Breast epithelium (tissue), 3 donors: ENCODE measurements at regions not wholly inside any gene's neighbourhood (a gene's known extent, or its start where the extent isn't known, plus 50 kb on each side); places are given as distances from the start of the nearest gene placed in this dataset.

Experiments used
- POLR2A ChIP-seq: fragments of 450-650 bp; IDR thresholded peaks from one replicate; pipeline ENCODE4 v1.6.1; 2016; ENCODE audit warnings: antibody characterized with exemption, mild to moderate bottlenecking, moderate library complexity
- POLR2AphosphoS5 ChIP-seq, 3 donors: sonication (generic); formaldehyde crosslinking; IDR thresholded peaks; one replicate each; pipeline ENCODE4 v1.6.1; 2017; ENCODE audit warnings: antibody characterized with exemption in 3 of 3
- TF ChIP-seq, protein P1 (sequence below), 3 donors: fragments of 450-650 bp; IDR thresholded peaks; one replicate each; pipeline ENCODE4 v1.5.1; 2016 to 2017; ENCODE audit warnings: antibody characterized with exemption in 3 of 3, mild to moderate bottlenecking in 3 of 3, moderate library complexity in 3 of 3

DNA sequence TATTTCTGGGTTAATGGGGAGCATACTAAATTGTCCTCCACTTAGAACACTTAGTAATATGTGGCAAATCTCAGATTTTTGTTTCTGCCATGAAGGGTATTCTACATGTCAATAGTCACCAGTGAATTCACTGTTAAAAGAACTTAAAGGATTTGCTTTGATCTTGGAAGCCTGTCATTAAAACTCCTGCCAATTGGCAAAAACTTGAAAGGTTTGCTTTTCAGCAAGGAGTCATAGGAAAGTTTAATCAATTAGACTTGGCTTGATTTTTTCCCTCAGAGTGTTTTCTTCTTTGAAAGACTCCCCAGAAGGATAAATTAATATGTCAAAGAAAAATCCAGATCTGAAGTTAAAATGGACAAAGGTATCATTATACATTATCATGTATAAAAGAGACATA lies 671.9 kb upstream of the PKDCC start:
- TF ChIP-seq POLR2A (no peak), POLR2AphosphoS5 (IDR thresholded peaks at IDR 0.05) (no peak)
- TF ChIP-seq, protein P1, sequence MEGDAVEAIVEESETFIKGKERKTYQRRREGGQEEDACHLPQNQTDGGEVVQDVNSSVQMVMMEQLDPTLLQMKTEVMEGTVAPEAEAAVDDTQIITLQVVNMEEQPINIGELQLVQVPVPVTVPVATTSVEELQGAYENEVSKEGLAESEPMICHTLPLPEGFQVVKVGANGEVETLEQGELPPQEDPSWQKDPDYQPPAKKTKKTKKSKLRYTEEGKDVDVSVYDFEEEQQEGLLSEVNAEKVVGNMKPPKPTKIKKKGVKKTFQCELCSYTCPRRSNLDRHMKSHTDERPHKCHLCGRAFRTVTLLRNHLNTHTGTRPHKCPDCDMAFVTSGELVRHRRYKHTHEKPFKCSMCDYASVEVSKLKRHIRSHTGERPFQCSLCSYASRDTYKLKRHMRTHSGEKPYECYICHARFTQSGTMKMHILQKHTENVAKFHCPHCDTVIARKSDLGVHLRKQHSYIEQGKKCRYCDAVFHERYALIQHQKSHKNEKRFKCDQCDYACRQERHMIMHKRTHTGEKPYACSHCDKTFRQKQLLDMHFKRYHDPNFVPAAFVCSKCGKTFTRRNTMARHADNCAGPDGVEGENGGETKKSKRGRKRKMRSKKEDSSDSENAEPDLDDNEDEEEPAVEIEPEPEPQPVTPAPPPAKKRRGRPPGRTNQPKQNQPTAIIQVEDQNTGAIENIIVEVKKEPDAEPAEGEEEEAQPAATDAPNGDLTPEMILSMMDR (IDR thresholded peaks at IDR 0.05): no peak
